GM19023 (cell line): ENCODE measurements at regions not wholly inside any gene's neighbourhood (a gene's known extent, or its start where the extent isn't known, plus 50 kb on each side); places are given as distances from the start of the nearest gene placed in this dataset.
"Not testable (repeated sequence)": the region's sequence is repeated elsewhere in the genome, so short reads cannot be mapped to it uniquely, and the experiment has no call there.

ENCODE experiments used
- ATAC-seq: cut with Tn5 transposase; IDR thresholded peaks from one replicate; pipeline ENCODE4 v1.9.1; 2021; ENCODE audit warnings: mild to moderate bottlenecking, moderate library complexity; ENCODE audit not compliant: unreplicated experiment

DNA sequence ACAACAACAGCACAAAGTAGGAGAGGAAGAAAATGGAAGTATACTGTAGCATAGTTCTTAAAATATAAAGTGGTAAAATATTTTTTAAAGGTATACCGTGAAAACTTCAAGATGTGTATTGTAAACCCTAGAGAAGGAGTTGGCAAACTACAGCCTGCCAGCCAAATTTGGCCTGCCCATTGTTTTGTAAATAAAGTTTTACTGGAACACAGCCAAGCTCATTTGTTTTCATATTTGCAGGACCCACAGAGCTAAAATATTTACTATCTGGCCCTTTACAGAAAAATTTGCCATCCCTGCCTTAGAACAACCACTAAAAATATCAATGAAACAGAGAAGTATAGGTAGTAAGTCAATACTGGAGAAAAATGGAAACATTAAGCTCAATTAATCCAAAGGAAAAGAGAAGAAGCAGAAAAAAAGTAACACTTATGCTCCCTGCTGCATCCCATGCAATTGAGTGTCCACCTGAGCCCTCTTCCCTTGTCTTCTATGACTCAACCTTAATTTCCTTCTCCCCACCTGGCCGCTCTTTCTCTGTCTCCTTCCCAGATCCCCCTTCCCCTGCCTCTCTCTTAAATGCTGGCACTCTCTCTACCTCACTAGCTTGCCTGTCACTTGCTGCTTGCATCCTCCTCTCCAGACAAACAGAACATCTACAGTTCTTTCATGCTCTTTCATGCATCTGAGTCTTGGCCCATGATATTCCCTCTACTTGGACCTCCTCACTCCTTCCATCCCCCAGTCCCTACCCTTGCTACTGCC is 50.6 kb upstream of the FER start:
- ATAC-seq, result no peak

GRCh38 chr5:108696407-108696806 is 51.3 kb upstream of the FER start:
- ATAC-seq, result no peak

- ATAC-seq, result no peak
Measured at GRCh38 chr5:108688485-108688884, 59.2 kb upstream of the FER start.

- no peak for ATAC-seq
Measured at GRCh38 chr5:108687595-108688200, 60.0 kb upstream of the FER start.

- ATAC-seq, result no peak
Measured at GRCh38 chr5:108686676-108687075, 61.0 kb upstream of the FER start.

- ATAC-seq, result not testable (repeated sequence)
Measured at GRCh38 chr5:108685448-108686216, 62.1 kb upstream of the FER start.

DNA sequence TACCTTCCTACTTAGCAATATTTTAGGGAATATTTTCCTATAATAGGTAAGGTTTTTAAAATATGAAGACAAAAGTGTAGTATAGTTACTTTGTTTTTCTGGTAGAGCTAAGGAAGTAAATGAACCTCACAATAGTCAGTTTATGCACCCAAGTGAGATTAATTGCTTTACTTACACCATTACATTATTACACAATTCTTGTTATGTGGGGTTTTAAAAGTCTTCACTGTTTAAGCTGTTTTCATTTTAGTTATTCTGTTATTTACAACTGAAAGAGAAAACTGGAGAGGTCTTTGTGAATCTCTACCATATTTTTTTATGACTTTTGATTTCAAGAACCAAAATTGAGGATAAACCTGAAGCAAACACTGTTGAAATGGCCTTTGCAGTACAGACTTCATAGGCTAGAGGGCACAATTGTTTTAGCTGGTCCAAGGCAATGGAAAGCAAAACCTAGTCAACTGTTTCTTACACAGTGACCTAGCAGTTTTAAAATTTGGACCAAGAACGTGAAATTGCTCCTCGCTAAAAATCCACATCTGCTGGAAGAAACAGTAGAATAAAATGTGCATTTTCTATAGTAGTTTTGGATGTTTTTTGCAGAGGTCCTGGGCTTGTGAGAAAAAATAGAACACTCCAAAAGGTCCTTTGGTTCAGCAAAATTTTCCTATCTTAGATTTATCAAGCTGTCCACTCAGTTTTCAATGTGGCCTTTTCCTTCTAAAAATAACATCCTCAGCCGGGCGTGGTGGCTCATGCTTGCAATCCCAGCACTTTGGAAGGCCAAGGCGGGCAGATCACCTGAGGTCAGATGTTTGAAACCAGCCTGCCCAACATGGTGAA is 66.4 kb upstream of the FER start:
- peak; percentile 85 for ATAC-seq

DNA sequence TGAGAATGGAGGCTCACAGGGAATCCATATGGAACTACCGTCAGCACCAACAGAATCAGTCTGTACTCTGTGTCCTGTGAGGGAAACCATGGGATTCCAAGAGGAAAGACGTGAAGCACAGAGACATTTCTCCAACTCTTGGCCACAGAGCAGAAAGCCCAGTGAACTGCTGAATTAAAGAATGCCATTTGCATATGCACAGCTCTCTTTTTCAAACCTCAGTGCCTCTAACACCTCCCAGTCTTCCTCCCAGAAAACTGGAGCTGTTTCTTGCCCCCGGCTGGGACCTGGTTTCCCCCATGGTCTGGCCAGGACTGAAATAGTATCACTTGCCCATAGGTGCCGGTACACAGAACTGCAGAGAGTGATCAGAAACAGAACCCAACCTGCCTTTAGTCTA is 69.6 kb upstream of the FER start:
- no peak for ATAC-seq

- ATAC-seq, result no peak
Measured at GRCh38 chr5:108675736-108676135, 72.0 kb upstream of the FER start.

DNA sequence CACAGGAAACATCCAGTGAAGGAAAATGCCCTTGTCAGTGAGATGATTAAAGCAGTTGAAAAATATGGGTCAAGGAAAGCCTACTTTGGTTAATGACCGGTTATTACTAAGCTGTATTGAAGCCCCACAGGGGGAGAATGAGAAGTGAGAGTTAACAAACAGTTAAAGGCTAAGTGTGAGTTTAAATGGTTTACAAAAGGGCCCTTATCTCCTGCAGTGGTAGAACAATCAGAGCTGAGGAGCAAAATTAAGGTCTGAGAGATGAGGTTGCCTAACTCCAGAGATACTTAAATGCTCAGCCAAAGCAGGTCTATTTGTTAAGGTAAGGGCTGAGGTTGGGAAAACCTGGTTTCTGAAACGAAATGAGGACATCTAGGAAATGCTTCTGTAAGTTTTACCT is 75.1 kb upstream of the FER start:
- ATAC-seq, result no peak

DNA sequence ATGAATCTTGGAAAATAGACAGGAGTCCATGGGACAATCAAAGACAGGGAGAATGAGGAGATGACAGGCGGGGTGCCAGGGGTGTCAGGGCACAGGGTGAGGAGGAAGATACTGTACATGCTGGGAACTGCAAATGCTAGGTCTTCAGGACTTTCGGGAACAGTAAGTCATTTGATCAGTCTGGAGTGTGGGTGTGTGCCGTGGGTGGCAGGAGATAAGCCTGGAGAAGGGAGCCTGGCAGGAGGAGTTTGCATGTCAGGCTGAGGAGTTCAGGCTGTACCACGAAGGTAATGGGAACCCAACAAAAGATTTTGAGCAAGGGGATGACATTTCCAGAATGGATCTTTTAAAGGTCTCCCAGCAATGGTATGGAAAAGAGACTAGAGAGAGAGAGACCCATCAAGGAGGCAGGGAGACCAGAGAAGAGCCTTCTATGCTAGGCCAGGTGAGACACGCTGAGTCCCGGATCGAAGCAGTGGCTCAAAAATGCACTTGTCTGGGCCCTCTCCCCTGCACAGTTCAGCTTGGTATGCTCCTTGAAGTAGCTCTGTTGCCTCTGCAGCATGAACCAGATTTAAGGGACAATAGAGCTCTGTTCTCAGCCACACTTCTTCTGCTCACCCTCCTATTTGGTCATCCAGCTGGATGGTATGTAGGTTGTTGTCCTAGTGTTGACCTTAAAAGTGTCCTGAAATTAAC is 77.0 kb upstream of the FER start:
- ATAC-seq, result no peak

- ATAC-seq, result no peak
Measured at GRCh38 chr5:108669462-108669861, 78.2 kb upstream of the FER start.

DNA sequence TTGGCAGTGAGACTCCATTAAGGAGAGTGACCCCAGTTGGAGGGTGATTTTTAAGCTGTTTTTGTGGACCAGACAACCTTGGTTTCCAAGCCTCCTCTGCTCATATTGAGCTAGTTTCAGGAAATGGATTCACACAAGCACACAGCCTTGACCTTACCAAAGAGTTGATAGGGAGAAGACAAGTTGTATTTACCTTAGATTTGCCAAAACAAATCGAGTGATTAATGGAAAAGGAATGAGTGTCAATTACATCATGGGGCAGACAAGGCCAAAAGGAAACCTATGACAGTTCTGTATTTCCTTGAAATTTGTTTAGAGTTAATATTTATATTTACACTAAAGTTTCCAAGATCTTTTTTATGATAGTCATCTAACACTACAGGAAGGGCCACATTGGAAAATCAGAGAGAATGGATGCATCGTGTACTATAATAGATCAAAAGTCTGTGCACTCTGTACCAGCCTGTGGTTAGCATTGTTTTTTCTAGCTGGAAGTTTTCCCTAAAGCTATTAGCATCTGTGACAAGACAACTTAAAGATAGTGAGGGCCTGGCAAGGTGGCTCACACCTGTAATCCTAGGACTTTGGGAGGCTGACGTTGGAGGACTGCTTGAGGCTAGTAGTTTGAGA is 86.0 kb upstream of the FER start:
- no peak for ATAC-seq

- no peak for ATAC-seq
Measured at GRCh38 chr5:108661024-108661423, 86.7 kb upstream of the FER start.

GRCh38 chr5:108660291-108660690 is 87.4 kb upstream of the FER start:
- ATAC-seq, result no peak

DNA sequence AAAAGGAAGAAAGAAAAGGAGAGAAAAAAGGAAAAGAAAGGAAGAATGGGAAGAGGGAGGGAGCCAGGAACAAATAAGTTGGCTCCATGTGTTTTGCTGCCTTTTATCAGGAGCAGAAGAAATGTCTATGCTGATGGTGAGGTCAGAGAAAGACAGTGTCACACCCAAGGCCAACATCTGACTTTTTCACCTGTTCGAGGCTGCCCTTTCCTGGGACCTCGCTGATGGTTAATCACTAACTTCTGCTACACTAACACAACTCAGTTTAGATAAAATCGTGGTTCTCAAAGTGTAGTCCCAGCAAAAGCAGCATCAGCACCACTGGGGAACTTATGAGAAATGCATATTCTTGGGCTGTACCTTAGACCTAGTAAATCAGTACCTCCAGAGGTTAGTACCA is 88.2 kb upstream of the FER start:
- ATAC-seq, result no peak

GRCh38 chr5:108655750-108656450 is 91.8 kb upstream of the FER start:
- ATAC-seq, result no peak

GRCh38 chr5:108654051-108654450 is 93.6 kb upstream of the FER start:
- no peak for ATAC-seq

DNA sequence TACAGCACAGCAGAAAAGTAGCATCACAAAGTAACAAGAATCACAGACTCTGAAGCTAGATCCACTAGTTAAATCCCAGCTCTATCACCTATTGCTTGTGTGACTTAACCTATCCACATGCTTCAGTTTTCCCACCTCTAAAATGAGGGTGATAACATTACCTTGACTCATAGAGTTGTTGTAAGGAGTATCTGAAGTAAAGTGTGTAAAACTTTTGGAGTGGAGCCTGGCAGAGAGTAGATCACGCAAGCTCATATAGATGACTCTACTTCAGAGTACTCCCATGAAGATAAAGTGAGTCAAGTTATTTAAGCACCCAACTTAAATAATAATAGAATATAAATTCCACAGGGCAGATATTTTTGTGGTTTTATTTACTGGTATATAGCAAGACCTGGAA is 94.5 kb upstream of the FER start:
- no peak for ATAC-seq
